ENCODE measurements at regions not wholly inside any gene's neighbourhood (a gene's known extent, or its start where the extent isn't known, plus 50 kb on each side); places are given as distances from the start of the nearest gene placed in this dataset.

DNA sequence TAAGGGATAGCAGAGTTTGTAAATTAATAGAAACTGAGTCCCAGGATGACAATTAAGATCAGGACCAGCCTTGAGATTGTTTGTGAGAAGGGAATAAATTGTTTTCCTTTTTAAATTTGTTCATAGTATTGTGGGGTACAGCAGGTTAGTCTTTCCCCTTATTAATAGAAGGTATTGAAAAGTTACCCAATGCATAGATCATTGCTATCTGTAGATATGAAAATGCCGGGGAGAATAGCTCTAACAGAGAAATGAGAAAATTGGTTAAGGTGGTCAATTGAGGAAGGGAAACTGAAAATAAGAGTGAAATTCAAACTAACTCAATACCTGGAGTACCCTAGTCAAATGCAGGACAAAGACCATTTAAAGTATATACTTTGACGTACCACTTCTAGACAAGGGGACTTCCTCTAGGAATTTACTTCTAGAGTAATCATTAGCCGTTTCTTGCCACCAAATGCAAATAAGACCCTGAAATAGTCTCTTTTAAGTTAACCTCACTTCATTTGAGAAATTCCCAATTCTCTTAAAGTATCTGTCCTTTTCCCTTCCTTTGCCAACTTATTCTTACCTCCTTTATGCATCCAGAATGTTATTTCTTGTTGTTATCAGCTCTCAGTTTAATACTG lies 1224.4 kb upstream of the LRRTM1 start:
- H3K27ac ChIP-seq (ENCODE audit: low read depth, low read length), result no peak overlapping the region
- H3K9ac ChIP-seq (ENCODE audit: low read length), result no peak overlapping the region
- H3K9me2 ChIP-seq (replicated peaks; ENCODE audit: insufficient read depth, low read length), result no peaks in the 10 kb centered on the region
- no peaks in the 10 kb centered on the region for H3K27me3 ChIP-seq (ENCODE audit: low read length)
- no peaks in the 10 kb centered on the region for H3K9me3 ChIP-seq (ENCODE audit: insufficient read depth, low read length)
- H4K20me1 ChIP-seq (ENCODE audit: low read depth, low read length), result no peaks in the 10 kb centered on the region
- no peak overlapping the region for H2AFZ ChIP-seq (ENCODE audit: low read depth, low read length, severe bottlenecking)
- H3K4me2 ChIP-seq (ENCODE audit: low read depth, low read length, poor library complexity, severe bottlenecking), result no peak overlapping the region
- no peaks in the 10 kb centered on the region for H3K79me2 ChIP-seq (ENCODE audit: insufficient read depth, low read length)
- TF ChIP-seq EZH2phosphoT487 (conservative IDR thresholded peaks at IDR 0.05; ENCODE audit: low read length), result no peak
- TF ChIP-seq, protein P1, sequence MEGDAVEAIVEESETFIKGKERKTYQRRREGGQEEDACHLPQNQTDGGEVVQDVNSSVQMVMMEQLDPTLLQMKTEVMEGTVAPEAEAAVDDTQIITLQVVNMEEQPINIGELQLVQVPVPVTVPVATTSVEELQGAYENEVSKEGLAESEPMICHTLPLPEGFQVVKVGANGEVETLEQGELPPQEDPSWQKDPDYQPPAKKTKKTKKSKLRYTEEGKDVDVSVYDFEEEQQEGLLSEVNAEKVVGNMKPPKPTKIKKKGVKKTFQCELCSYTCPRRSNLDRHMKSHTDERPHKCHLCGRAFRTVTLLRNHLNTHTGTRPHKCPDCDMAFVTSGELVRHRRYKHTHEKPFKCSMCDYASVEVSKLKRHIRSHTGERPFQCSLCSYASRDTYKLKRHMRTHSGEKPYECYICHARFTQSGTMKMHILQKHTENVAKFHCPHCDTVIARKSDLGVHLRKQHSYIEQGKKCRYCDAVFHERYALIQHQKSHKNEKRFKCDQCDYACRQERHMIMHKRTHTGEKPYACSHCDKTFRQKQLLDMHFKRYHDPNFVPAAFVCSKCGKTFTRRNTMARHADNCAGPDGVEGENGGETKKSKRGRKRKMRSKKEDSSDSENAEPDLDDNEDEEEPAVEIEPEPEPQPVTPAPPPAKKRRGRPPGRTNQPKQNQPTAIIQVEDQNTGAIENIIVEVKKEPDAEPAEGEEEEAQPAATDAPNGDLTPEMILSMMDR (IDR thresholded peaks at IDR 0.05; ENCODE audit: insufficient read depth, low read length, poor library complexity, severe bottlenecking), result no peak
- H3K36me3 ChIP-seq (ENCODE audit: low read length), result no peaks in the 10 kb centered on the region
- no peak overlapping the region for H3K4me3 ChIP-seq (ENCODE audit: insufficient read depth, low read length, poor library complexity, severe bottlenecking)
- no peaks in the 10 kb centered on the region for H3F3A ChIP-seq (ENCODE audit: insufficient read depth)

DNA sequence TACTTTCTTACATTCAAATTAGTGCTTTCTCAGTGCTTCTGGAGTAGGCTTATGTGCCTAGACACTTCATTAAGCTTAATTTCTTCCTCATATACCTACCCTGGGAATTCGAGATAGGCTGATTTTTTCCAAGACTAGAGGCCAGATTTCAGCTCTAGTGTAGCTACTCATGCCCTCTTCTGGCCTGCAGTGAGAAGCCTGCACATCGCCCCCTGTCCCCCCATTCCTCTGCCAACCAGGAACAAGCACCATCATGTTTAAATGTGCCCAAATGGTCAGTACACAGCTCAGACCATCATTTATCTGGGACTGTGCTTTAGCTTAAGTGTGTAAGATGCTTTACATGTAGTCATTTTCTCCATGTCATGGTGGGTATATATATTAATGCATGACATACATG lies 1218.8 kb upstream of the LRRTM1 start:
- H2AFZ ChIP-seq (ENCODE audit: low read depth, low read length, severe bottlenecking), result no peak overlapping the region

DNA sequence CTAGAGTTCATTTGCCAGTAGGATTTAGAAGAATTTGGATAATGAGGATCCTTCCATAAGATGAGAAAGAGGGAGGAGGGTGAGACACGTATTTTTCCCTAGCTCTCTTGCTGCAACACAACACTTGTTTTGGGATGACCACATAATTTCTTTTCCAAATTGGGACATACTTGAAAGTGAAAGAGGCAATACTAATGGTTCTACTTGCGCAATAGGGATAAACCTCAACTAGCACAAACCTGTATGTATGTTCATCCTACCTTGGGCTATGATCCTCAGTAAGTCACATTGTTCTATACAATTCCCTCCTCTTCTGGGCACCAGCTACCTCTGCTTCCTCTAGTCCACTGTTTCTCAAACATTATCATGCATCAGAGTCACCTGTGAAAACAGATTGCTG lies 1208.8 kb upstream of the LRRTM1 start:
- no peaks in the 10 kb centered on the region for H3K79me2 ChIP-seq (ENCODE audit: insufficient read depth, low read length)
- H3K4me3 ChIP-seq (ENCODE audit: insufficient read depth, low read length, poor library complexity, severe bottlenecking), result no peak overlapping the region
- H3K9me3 ChIP-seq (ENCODE audit: insufficient read depth, low read length), result no peaks in the 10 kb centered on the region
- H3K27ac ChIP-seq (ENCODE audit: low read depth, low read length), result no peak overlapping the region
- no peaks in the 10 kb centered on the region for H4K20me1 ChIP-seq (ENCODE audit: low read depth, low read length)
- TF ChIP-seq, protein P1 (IDR thresholded peaks at IDR 0.05; ENCODE audit: insufficient read depth, low read length, poor library complexity, severe bottlenecking), result no peak
- TF ChIP-seq EZH2phosphoT487 (conservative IDR thresholded peaks at IDR 0.05; ENCODE audit: low read length), result no peak
- no peak overlapping the region for H2AFZ ChIP-seq (ENCODE audit: low read depth, low read length, severe bottlenecking)
- H3K9ac ChIP-seq (ENCODE audit: low read length), result no peak overlapping the region
- no peaks in the 10 kb centered on the region for H3K36me3 ChIP-seq (ENCODE audit: low read length)
- H3K4me2 ChIP-seq (ENCODE audit: low read depth, low read length, poor library complexity, severe bottlenecking), result no peak overlapping the region
- no peaks in the 10 kb centered on the region for H3K27me3 ChIP-seq (ENCODE audit: low read length)
- H3F3A ChIP-seq (ENCODE audit: insufficient read depth), result no peaks in the 10 kb centered on the region
- no peaks in the 10 kb centered on the region for H3K9me2 ChIP-seq (replicated peaks; ENCODE audit: insufficient read depth, low read length)

More for the DNA sequence above, 1218.8 kb upstream of the LRRTM1 start:
- TF ChIP-seq EZH2phosphoT487 (conservative IDR thresholded peaks at IDR 0.05; ENCODE audit: low read length), result no peak
- TF ChIP-seq, protein P1 (IDR thresholded peaks at IDR 0.05; ENCODE audit: insufficient read depth, low read length, poor library complexity, severe bottlenecking), result no peak
- no peaks in the 10 kb centered on the region for H3K27me3 ChIP-seq (ENCODE audit: low read length)
- H3K9me3 ChIP-seq (ENCODE audit: insufficient read depth, low read length), result no peaks in the 10 kb centered on the region
- no peaks in the 10 kb centered on the region for H3K9me2 ChIP-seq (replicated peaks; ENCODE audit: insufficient read depth, low read length)
- no peak overlapping the region for H3K4me2 ChIP-seq (ENCODE audit: low read depth, low read length, poor library complexity, severe bottlenecking)
- no peaks in the 10 kb centered on the region for H4K20me1 ChIP-seq (ENCODE audit: low read depth, low read length)
- H3K36me3 ChIP-seq (ENCODE audit: low read length), result no peaks in the 10 kb centered on the region
- H3K27ac ChIP-seq (ENCODE audit: low read depth, low read length), result no peak overlapping the region
- H3K4me3 ChIP-seq (ENCODE audit: insufficient read depth, low read length, poor library complexity, severe bottlenecking), result no peak overlapping the region
- H3K79me2 ChIP-seq (ENCODE audit: insufficient read depth, low read length), result no peaks in the 10 kb centered on the region
- no peak overlapping the region for H3K9ac ChIP-seq (ENCODE audit: low read length)
- H3F3A ChIP-seq (ENCODE audit: insufficient read depth), result no peaks in the 10 kb centered on the region

Data from SU-DHL-6 (cell line).